ENCODE measurements at regions not wholly inside any gene's neighbourhood (a gene's known extent, or its start where the extent isn't known, plus 50 kb on each side); places are given as distances from the start of the nearest gene placed in this dataset.

DNA sequence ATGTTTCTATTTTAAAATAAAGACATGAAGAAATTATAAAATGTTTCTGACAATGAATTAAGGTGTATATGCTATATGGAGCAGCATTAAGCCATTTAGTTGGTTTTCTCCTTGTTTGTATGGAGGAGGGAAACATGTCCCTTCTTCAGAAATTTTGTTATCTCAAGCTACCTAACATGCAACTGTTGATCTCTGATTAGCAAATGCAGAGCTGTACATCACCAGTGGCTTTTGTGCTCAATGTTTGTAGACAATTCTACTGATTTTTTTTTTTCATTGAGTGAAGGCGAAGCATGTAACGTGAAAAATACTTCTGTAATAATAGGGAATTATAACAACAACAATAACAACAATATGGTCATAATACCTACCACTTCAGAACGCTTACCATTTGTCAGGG, 463.7 kb downstream of the PLPP3 start:
- H3K27ac ChIP-seq (ENCODE audit: insufficient read length, low read depth, low read length), result no peak overlapping the region
- H3K23me2 ChIP-seq (ENCODE audit: insufficient read length, low read depth, low read length, poor library complexity, severe bottlenecking), result no peaks in the 10 kb centered on the region
- TF ChIP-seq, protein P1, sequence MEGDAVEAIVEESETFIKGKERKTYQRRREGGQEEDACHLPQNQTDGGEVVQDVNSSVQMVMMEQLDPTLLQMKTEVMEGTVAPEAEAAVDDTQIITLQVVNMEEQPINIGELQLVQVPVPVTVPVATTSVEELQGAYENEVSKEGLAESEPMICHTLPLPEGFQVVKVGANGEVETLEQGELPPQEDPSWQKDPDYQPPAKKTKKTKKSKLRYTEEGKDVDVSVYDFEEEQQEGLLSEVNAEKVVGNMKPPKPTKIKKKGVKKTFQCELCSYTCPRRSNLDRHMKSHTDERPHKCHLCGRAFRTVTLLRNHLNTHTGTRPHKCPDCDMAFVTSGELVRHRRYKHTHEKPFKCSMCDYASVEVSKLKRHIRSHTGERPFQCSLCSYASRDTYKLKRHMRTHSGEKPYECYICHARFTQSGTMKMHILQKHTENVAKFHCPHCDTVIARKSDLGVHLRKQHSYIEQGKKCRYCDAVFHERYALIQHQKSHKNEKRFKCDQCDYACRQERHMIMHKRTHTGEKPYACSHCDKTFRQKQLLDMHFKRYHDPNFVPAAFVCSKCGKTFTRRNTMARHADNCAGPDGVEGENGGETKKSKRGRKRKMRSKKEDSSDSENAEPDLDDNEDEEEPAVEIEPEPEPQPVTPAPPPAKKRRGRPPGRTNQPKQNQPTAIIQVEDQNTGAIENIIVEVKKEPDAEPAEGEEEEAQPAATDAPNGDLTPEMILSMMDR (conservative IDR thresholded peaks at IDR 0.05), result no peak
- no peaks in the 10 kb centered on the region for H3K27me3 Mint-ChIP-seq (ENCODE audit: low read depth)
- no peak overlapping the region for H3K27ac Mint-ChIP-seq
- no peak overlapping the region for H3K23ac ChIP-seq (ENCODE audit: insufficient read length, low read depth, low read length)
- no peak overlapping the region for H2BK15ac ChIP-seq (ENCODE audit: low read depth, low read length)
- H3K27me3 ChIP-seq (ENCODE audit: insufficient read depth, low read length), result no peaks in the 10 kb centered on the region
- no peak overlapping the region for H4K91ac ChIP-seq (ENCODE audit: insufficient read length, low read depth, low read length)
- no peaks in the 10 kb centered on the region for H3K79me1 ChIP-seq (ENCODE audit: insufficient read depth, low read depth, low read length, poor library complexity, severe bottlenecking)
- peaks cover 0 to under 1% of the 10 kb centered on the region in 2 experiments; a peak in 1 of 4 replicates for H3K4me1 Mint-ChIP-seq
- no peak overlapping the region for H3K4me2 ChIP-seq (ENCODE audit: insufficient read depth, insufficient read length, low read length)
- H2AFZ ChIP-seq (ENCODE audit: low read length), result no peak overlapping the region
- peaks cover 0 to 8% (median 6%) of the 10 kb centered on the region in 3 experiments; a peak in 3 of 7 replicates for H3K36me3 Mint-ChIP-seq (ENCODE audit: insufficient read depth in 1 of 3, low read depth in 3 of 3)
- H3K9ac ChIP-seq (ENCODE audit: extremely low read depth, insufficient read length, low read length), result no peak overlapping the region
- no peaks in the 10 kb centered on the region for H3K79me2 ChIP-seq (ENCODE audit: insufficient read depth, low read length)
- no peak overlapping the region for H4K5ac ChIP-seq (ENCODE audit: insufficient read length, low read depth, low read length)
- no peak overlapping the region for H3K18ac ChIP-seq (ENCODE audit: insufficient read length, low read depth, low read length)
- DNase-seq, result no peak
- H3K9me3 Mint-ChIP-seq, result peaks cover 8 to 14% of the 10 kb centered on the region in 2 experiments
- H3K14ac ChIP-seq (ENCODE audit: insufficient read depth, low read length), result no peak overlapping the region
- no peaks in the 10 kb centered on the region for H3K4me1 ChIP-seq (ENCODE audit: insufficient read depth, low read length)
- no peak overlapping the region for H3K4ac ChIP-seq (ENCODE audit: low read depth, low read length)
- no peak overlapping the region for H3K4me3 Mint-ChIP-seq
- H3K9me3 ChIP-seq (ENCODE audit: control insufficient read depth, low read depth, low read length), result no peaks in the 10 kb centered on the region
- H2BK20ac ChIP-seq (ENCODE audit: low read depth, low read length, poor library complexity, severe bottlenecking), result no peak overlapping the region
- no CpG with 5 or more reads among the region's 3 CpGs for WGBS (ENCODE audit: extremely low coverage, insufficient read length, low lambda C conversion rate)
- no peak overlapping the region for H4K8ac ChIP-seq (replicated peaks; ENCODE audit: insufficient read length, low read depth, low read length)
- H3T11ph ChIP-seq (ENCODE audit: low read length), result no peak overlapping the region
- no peak overlapping the region for H2AK5ac ChIP-seq (ENCODE audit: insufficient read length, low read length)
- no peak overlapping the region for H3K56ac ChIP-seq (ENCODE audit: insufficient read length, low read depth, low read length)
- H2BK5ac ChIP-seq (ENCODE audit: insufficient read length, low read length), result no peak overlapping the region
- no peaks in the 10 kb centered on the region for H4K20me1 ChIP-seq (ENCODE audit: control insufficient read depth, insufficient read depth, insufficient read length)
- no peak overlapping the region for H2BK120ac ChIP-seq (ENCODE audit: low read depth, low read length, poor library complexity, severe bottlenecking)
- H2BK12ac ChIP-seq (ENCODE audit: insufficient read length, low read depth, low read length), result no peak overlapping the region

Measured in H9 (cell line).